Activated CD4-positive, alpha-beta T cell treated with anti-CD3 and anti-CD28 coated beads, Interleukin-2, amount 50 U/mL, for 16 hours (primary cell): ENCODE measurements at regions not wholly inside any gene's neighbourhood (a gene's known extent, or its start where the extent isn't known, plus 50 kb on each side); places are given as distances from the start of the nearest gene placed in this dataset.
"Not testable (repeated sequence)": the region's sequence is repeated elsewhere in the genome, so short reads cannot be mapped to it uniquely, and the experiment has no call there.

Source experiments
- DNase-seq: peaks from one replicate; pipeline ENCODE4 v3.0.0-alpha.2; 2020

GRCh38 chr5:102554082-102554481 is 55.3 kb upstream of the SLCO6A1 start:
- DNase-seq = no peak

GRCh38 chr5:102554728-102555127 is 55.9 kb upstream of the SLCO6A1 start:
- DNase-seq = no peak

- peak; percentile 18 for DNase-seq
Measured at GRCh38 chr5:102561894-102562760, 63.3 kb upstream of the SLCO6A1 start.

GRCh38 chr5:102570747-102571146 is 71.9 kb upstream of the SLCO6A1 start:
- DNase-seq = no peak

GRCh38 chr5:102578362-102578761 is 79.6 kb upstream of the SLCO6A1 start:
- DNase-seq = no peak

- DNase-seq = no peak
Measured at GRCh38 chr5:102579379-102579778, 80.6 kb upstream of the SLCO6A1 start.

- no peak for DNase-seq
Measured at GRCh38 chr5:102581011-102581410, 82.2 kb upstream of the SLCO6A1 start.

- DNase-seq = no peak
Measured at GRCh38 chr5:102582696-102583095, 83.9 kb upstream of the SLCO6A1 start.

GRCh38 chr5:102583276-102584124 is 84.7 kb upstream of the SLCO6A1 start:
- peak; percentile 7 for DNase-seq

GRCh38 chr5:102589661-102590060 is 90.9 kb upstream of the SLCO6A1 start:
- no peak for DNase-seq

GRCh38 chr5:102590467-102590866 is 91.7 kb upstream of the SLCO6A1 start:
- no peak for DNase-seq

GRCh38 chr5:102591650-102592049 is 92.8 kb upstream of the SLCO6A1 start:
- peak; percentile 11 for DNase-seq

- not testable (repeated sequence) for DNase-seq
Measured at GRCh38 chr5:102592586-102592985, 93.8 kb upstream of the SLCO6A1 start.

- DNase-seq = no peak
Measured at GRCh38 chr5:102594192-102594591, 95.4 kb upstream of the SLCO6A1 start.

- DNase-seq = no peak
Measured at GRCh38 chr5:102595332-102595731, 96.5 kb upstream of the SLCO6A1 start.

GRCh38 chr5:102596113-102596512 is 97.3 kb upstream of the SLCO6A1 start:
- no peak for DNase-seq

GRCh38 chr5:102596951-102597350 is 98.2 kb upstream of the SLCO6A1 start:
- DNase-seq = no peak

GRCh38 chr5:102599289-102599688 is 100.5 kb upstream of the SLCO6A1 start:
- DNase-seq = no peak

- DNase-seq = no peak
Measured at GRCh38 chr5:102600964-102601363, 102.2 kb upstream of the SLCO6A1 start.

- DNase-seq = no peak
Measured at GRCh38 chr5:102603670-102604069, 104.9 kb upstream of the SLCO6A1 start.

GRCh38 chr5:102608414-102608813 is 109.6 kb upstream of the SLCO6A1 start:
- no peak for DNase-seq

- DNase-seq = no peak
Measured at GRCh38 chr5:102611312-102611711, 112.5 kb upstream of the SLCO6A1 start.

- DNase-seq = no peak
Measured at GRCh38 chr5:102613661-102614060, 114.9 kb upstream of the SLCO6A1 start.
